SK-N-SH (cell line): ENCODE measurements at regions not wholly inside any gene's neighbourhood (a gene's known extent, or its start where the extent isn't known, plus 50 kb on each side); places are given as distances from the start of the nearest gene placed in this dataset.

Experiments used
- CTCF ChIA-PET: fragments of 300-600, 350-600 bp; formaldehyde crosslinking; extraction: SDS; loops from one replicate; lab custom pipeline; 2021; lab: Yijun Ruan, JAX
- POLR2A ChIA-PET: fragments of 350-600 bp; sonication (Branson Sonifier 250); formaldehyde crosslinking; extraction: SDS; loops from one replicate; lab custom pipeline; 2020; ENCODE audit warnings: antibody characterized with exemption, inconsistent platforms; lab: Yijun Ruan, JAX
- DNase-seq: peaks from one replicate; pipeline ENCODE4 v3.0.0; 2012
- H2AFZ ChIP-seq: fragments of 200-600 bp; sonication (generic); 2 replicates; pipeline ENCODE4 v1.8.1; 2016; ENCODE audit warnings: antibody characterized with exemption, mild to moderate bottlenecking, low read depth
- H3F3A ChIP-seq: fragments of 200-600 bp; sonication (generic); replicated peaks from 2 replicates; pipeline ENCODE3; 2016; ENCODE audit warnings: antibody characterized with exemption, mild to moderate bottlenecking; ENCODE audit not compliant: insufficient read depth
- H3K27ac ChIP-seq, 2 experiments: fragments of 200-500 bp in 1 of 2; fragments of 200-600 bp in 1 of 2; sonication (Bioruptor generic) in 1 of 2; sonication (generic), shearing (Covaris generic) in 1 of 2; 2 replicates each; pipeline versions ENCODE4 v1.5.1 to v1.6.1; 2014 to 2016; ENCODE audit warnings: low read depth in 2 of 2, inconsistent platforms in 1 of 2, low read length in 1 of 2, mild to moderate bottlenecking in 1 of 2, mixed read lengths in 1 of 2
- H3K27me3 ChIP-seq: fragments of 200-600 bp; sonication (generic), shearing (Covaris generic); 2 replicates; pipeline ENCODE4 v1.6.1; 2016; ENCODE audit warnings: mixed run types; ENCODE audit not compliant: insufficient read depth
- H3K36me3 ChIP-seq, 2 experiments: fragments of 200-500 bp in 1 of 2; fragments of 200-600 bp in 1 of 2; sonication (Bioruptor generic) in 1 of 2; sonication (generic) in 1 of 2; replicated peaks in 1 of 2; 2 replicates each; pipeline versions ENCODE3 to v1.5.1; 2014 to 2016; ENCODE audit warnings: low read length in 1 of 2, mild to moderate bottlenecking in 1 of 2; ENCODE audit not compliant: insufficient read depth in 2 of 2, control insufficient read depth in 1 of 2
- H3K4me1 ChIP-seq, 2 experiments: fragments of 200-500 bp in 1 of 2; fragments of 200-600 bp in 1 of 2; sonication (Bioruptor generic) in 1 of 2; sonication (generic), shearing (Covaris generic) in 1 of 2; 2 replicates each; pipeline versions ENCODE4 v1.5.1 to v1.6.1; 2014 to 2016; ENCODE audit warnings: low read depth in 1 of 2, low read length in 1 of 2, mixed run types in 1 of 2; ENCODE audit not compliant: insufficient read depth in 2 of 2, control insufficient read depth in 1 of 2
- H3K4me2 ChIP-seq: fragments of 200-600 bp; sonication (generic), shearing (Covaris generic); 2 replicates; pipeline ENCODE4 v1.6.1; 2017; ENCODE audit warnings: mixed run types
- H3K4me3 ChIP-seq, 2 experiments: fragments of 200-500 bp in 1 of 2; fragments of 200-600 bp in 1 of 2; sonication (Bioruptor generic) in 1 of 2; sonication (generic), shearing (Covaris generic) in 1 of 2; 2 replicates each; pipeline versions ENCODE4 v1.5.1 to v1.8.1; 2014 to 2016; ENCODE audit warnings: low read depth in 2 of 2, inconsistent platforms in 1 of 2, low read length in 1 of 2, mild to moderate bottlenecking in 1 of 2, mixed read lengths in 1 of 2, moderate library complexity in 1 of 2
- H3K79me2 ChIP-seq: fragments of 200-600 bp; sonication (generic); 2 replicates; pipeline ENCODE4 v1.8.1; 2017; ENCODE audit warnings: mild to moderate bottlenecking; ENCODE audit not compliant: insufficient read depth
- H3K9ac ChIP-seq: fragments of 200-600 bp; sonication (generic); 2 replicates; pipeline ENCODE4 v1.6.1; 2017; ENCODE audit warnings: mixed run types
- H3K9me2 ChIP-seq: fragments of 200-600 bp; sonication (generic); 2 replicates; pipeline ENCODE4 v1.6.1; 2017; ENCODE audit warnings: mixed run types
- H3K9me3 ChIP-seq: fragments of 200-600 bp; sonication (generic); 2 replicates; pipeline ENCODE4 v1.6.1; 2017; ENCODE audit warnings: mixed run types, mild to moderate bottlenecking, moderate library complexity
- H4K20me1 ChIP-seq: fragments of 200-600 bp; sonication (generic); 2 replicates; pipeline ENCODE4 v1.6.1; 2017; ENCODE audit warnings: mild to moderate bottlenecking, mixed run types; ENCODE audit not compliant: insufficient read depth
- CHD2 ChIP-seq: fragments of 150-350 bp; IDR thresholded peaks from 2 replicates; pipeline ENCODE4 v1.6.1; 2018; ENCODE audit warnings: low read length; ENCODE audit not compliant: partially characterized antibody
- ELF1 ChIP-seq: IDR thresholded peaks from 2 replicates; pipeline ENCODE4 v1.4.0; 2012
- EZH2phosphoT487 ChIP-seq: fragments of 200-600 bp; sonication (generic); IDR thresholded peaks from 2 replicates; pipeline ENCODE4 v1.6.1; 2017; ENCODE audit warnings: low read depth, mixed run types, mild to moderate bottlenecking, antibody characterized with exemption, moderate library complexity, borderline replicate concordance
- FOXJ3 ChIP-seq: sonication (generic); formaldehyde crosslinking; IDR thresholded peaks from 2 replicates; pipeline ENCODE4 v1.5.1; 2020; ENCODE audit warnings: mild to moderate bottlenecking, missing genetic modification reagents
- GABPA ChIP-seq: IDR thresholded peaks from 2 replicates; pipeline ENCODE4 v1.4.0; 2012; ENCODE audit warnings: low read depth, mild to moderate bottlenecking
- IRF3 ChIP-seq: fragments of 150-350 bp; IDR thresholded peaks from 2 replicates; pipeline ENCODE4 v1.6.1; 2016; ENCODE audit warnings: mild to moderate bottlenecking, low read depth, low read length
- MXI1 ChIP-seq: IDR thresholded peaks from 2 replicates; pipeline ENCODE4 v1.6.1; 2012; ENCODE audit warnings: mild to moderate bottlenecking, low read depth, low read length, improper control_type of control experiment
- NFIC ChIP-seq: IDR thresholded peaks from 2 replicates; pipeline ENCODE4 v1.4.0; 2012; ENCODE audit warnings: borderline replicate concordance
- POLR2AphosphoS5 ChIP-seq: IDR thresholded peaks from 2 replicates; pipeline ENCODE4 v1.6.1; 2012; ENCODE audit warnings: low read depth, low read length
- REST ChIP-seq: IDR thresholded peaks from 2 replicates; pipeline ENCODE4 v1.6.1; 2012; ENCODE audit warnings: mild to moderate bottlenecking, low read depth, low read length, moderate library complexity
- RFX5 ChIP-seq: IDR thresholded peaks from 2 replicates; pipeline ENCODE4 v1.6.1; 2012; ENCODE audit warnings: mild to moderate bottlenecking, improper control_type of control experiment, low read length
- SIN3A ChIP-seq: IDR thresholded peaks from 2 replicates; pipeline ENCODE4 v1.6.1; 2012; ENCODE audit warnings: low read depth, mild to moderate bottlenecking, low read length, moderate library complexity, borderline replicate concordance
- SMC3 ChIP-seq: IDR thresholded peaks from 2 replicates; pipeline ENCODE4 v1.6.1; 2012; ENCODE audit warnings: low read depth, low read length, improper control_type of control experiment
- TEAD4 ChIP-seq: IDR thresholded peaks from 2 replicates; pipeline ENCODE4 v1.4.0; 2012; ENCODE audit warnings: mild to moderate bottlenecking, borderline replicate concordance; ENCODE audit not compliant: insufficient read depth
- USF1 ChIP-seq: IDR thresholded peaks from 2 replicates; pipeline ENCODE4 v1.4.0; 2012; ENCODE audit warnings: low read depth, borderline replicate concordance
- WGBS: methylation state at CpG from one replicate; pipeline ENCODE4 v1.1.6; 2017; ENCODE audit warnings: low lambda C conversion rate; 5-methylcytosine and 5-hydroxymethylcytosine counted together
- TF ChIP-seq, protein P1 (sequence below): IDR thresholded peaks from 2 replicates; pipeline ENCODE4 v1.4.0; 2012; ENCODE audit warnings: low read depth

- Histone ChIP-seq H4K20me1 (no peaks in the 10 kb centered on the region), H2AFZ (no peak overlapping the region), H3K9ac (no peak overlapping the region), H3K4me2 (no peak overlapping the region), H3K4me3 (no peak overlapping the region), H3K4me1 (no peaks in the 10 kb centered on the region), H3F3A (no peaks in the 10 kb centered on the region), H3K79me2 (no peaks in the 10 kb centered on the region), H3K36me3 (no peaks in the 10 kb centered on the region), H3K9me3 (no peaks in the 10 kb centered on the region), H3K9me2 (no peaks in the 10 kb centered on the region), H3K27ac (no peak overlapping the region), H3K27me3 (no peaks in the 10 kb centered on the region)
- 35% methylated on average over 5 of the region's 5 CpGs for WGBS
- no peak for DNase-seq
- ChIA-PET CTCF (no interaction called here), POLR2A (no interaction called here)
- no peak for TF ChIP-seq SMC3
- TF ChIP-seq EZH2phosphoT487: no peak
- no peak for TF ChIP-seq NFIC
- no peak for TF ChIP-seq FOXJ3
- no peak for TF ChIP-seq USF1
- TF ChIP-seq, protein P1, sequence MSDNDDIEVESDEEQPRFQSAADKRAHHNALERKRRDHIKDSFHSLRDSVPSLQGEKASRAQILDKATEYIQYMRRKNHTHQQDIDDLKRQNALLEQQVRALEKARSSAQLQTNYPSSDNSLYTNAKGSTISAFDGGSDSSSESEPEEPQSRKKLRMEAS: no peak
- TF ChIP-seq REST: no peak
- TF ChIP-seq MXI1: no peak
- no peak for TF ChIP-seq ELF1
- no peak for TF ChIP-seq GABPA
- TF ChIP-seq IRF3: no peak
- no peak for TF ChIP-seq CHD2
- TF ChIP-seq TEAD4: no peak
- no peak for TF ChIP-seq RFX5
- TF ChIP-seq SIN3A: no peak
- no peak for TF ChIP-seq POLR2AphosphoS5
Measured at GRCh38 chr2:60281730-60282129, 271.7 kb downstream of the BCL11A start.
